Upper lobe of left lung (tissue), 6 donors: ENCODE measurements at regions not wholly inside any gene's neighbourhood (a gene's known extent, or its start where the extent isn't known, plus 50 kb on each side); places are given as distances from the start of the nearest gene placed in this dataset.

Experiments used
- ATAC-seq, 2 donors: fragments of 200-7000 bp; cut with Tn5 transposase; one replicate each; pipeline ENCODE4 v1.9.1; 2022; ENCODE audit warnings: mild to moderate bottlenecking in 2 of 2, moderate library complexity in 2 of 2; ENCODE audit not compliant: low FRiP score in 2 of 2
- DNase-seq, 2 donors: peaks; one replicate each; pipeline ENCODE4 v3.0.0-alpha.2; 2019 to 2020
- H3K27ac ChIP-seq, 4 donors: fragments of 200-600 bp; sonication (generic); one replicate each; pipeline ENCODE4 v1.5.1; 2016 to 2019
- H3K27me3 ChIP-seq, 4 donors: fragments of 200-600 bp; sonication (generic); one replicate each; pipeline ENCODE4 v1.5.1; 2017 to 2019
- H3K36me3 ChIP-seq, 4 donors: fragments of 200-600 bp; sonication (generic); one replicate each; pipeline ENCODE4 v1.5.1; 2016 to 2019
- H3K4me1 ChIP-seq, 4 donors: fragments of 200-600 bp; sonication (generic); one replicate each; pipeline ENCODE4 v1.5.1; 2018 to 2019
- H3K4me3 ChIP-seq, 4 donors: fragments of 200-600 bp; sonication (generic); one replicate each; pipeline ENCODE4 v1.5.1; 2017 to 2019; ENCODE audit warnings: mild to moderate bottlenecking in 2 of 4, moderate library complexity in 1 of 4
- H3K9me3 ChIP-seq, 4 donors: fragments of 200-600 bp; sonication (generic); one replicate each; pipeline ENCODE4 v1.5.1; 2018 to 2019
- EP300 ChIP-seq, 4 donors: sonication (generic); formaldehyde crosslinking; IDR thresholded peaks; one replicate each; pipeline ENCODE4 v1.5.1; 2017; ENCODE audit warnings: antibody characterized with exemption in 4 of 4, control low read depth in 2 of 4
- POLR2A ChIP-seq, 4 donors: fragments of 450-650 bp; IDR thresholded peaks; one replicate each; pipeline ENCODE4 v1.5.1; 2016 to 2017; ENCODE audit warnings: antibody characterized with exemption in 4 of 4, mild to moderate bottlenecking in 2 of 4
- POLR2AphosphoS5 ChIP-seq, 2 donors: sonication (generic); formaldehyde crosslinking; IDR thresholded peaks; one replicate each; pipeline ENCODE4 v1.5.1; 2017; ENCODE audit warnings: antibody characterized with exemption in 2 of 2
- WGBS, 2 donors: methylation state at CpG; one replicate each; pipeline ENCODE4 v1.1.5; 2017 to 2018; 5-methylcytosine and 5-hydroxymethylcytosine counted together
- TF ChIP-seq, protein P1 (sequence below), 6 experiments: fragments of 450-650 bp in 4 of 6; fragments of 200-600 bp in 2 of 6; sonication (generic) in 2 of 6; IDR thresholded peaks; one replicate each; pipeline ENCODE4 v1.5.1; 2016 to 2019; ENCODE audit warnings: antibody characterized with exemption in 6 of 6
- donor health status: DM: no; HTN: no; CAD: no; lungs with moderate emphysema.
- donor health status: DM: no; HTN: yes; CAD: no; lungs with severe emphysema.

DNA sequence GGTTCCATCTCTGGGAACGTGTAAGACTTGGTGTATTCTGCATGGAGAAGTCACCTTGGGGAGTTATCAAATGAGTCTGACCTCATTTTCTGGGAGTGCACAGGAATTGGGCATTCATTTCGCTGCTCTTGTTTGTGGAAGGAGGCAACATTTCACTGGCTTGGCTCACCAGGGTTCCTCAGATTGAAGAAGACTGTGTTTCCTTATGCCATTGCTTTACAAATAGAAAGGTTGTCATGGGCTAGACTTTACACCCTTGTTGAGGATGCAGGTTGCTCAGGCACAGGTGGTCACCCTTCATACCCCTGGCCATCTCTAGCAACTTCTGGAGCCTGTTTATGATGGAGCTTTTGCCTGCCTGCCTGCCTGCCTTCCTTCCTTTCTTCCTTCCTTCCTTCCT lies 114.4 kb downstream of the AASDH start:
- TF ChIP-seq, protein P1, sequence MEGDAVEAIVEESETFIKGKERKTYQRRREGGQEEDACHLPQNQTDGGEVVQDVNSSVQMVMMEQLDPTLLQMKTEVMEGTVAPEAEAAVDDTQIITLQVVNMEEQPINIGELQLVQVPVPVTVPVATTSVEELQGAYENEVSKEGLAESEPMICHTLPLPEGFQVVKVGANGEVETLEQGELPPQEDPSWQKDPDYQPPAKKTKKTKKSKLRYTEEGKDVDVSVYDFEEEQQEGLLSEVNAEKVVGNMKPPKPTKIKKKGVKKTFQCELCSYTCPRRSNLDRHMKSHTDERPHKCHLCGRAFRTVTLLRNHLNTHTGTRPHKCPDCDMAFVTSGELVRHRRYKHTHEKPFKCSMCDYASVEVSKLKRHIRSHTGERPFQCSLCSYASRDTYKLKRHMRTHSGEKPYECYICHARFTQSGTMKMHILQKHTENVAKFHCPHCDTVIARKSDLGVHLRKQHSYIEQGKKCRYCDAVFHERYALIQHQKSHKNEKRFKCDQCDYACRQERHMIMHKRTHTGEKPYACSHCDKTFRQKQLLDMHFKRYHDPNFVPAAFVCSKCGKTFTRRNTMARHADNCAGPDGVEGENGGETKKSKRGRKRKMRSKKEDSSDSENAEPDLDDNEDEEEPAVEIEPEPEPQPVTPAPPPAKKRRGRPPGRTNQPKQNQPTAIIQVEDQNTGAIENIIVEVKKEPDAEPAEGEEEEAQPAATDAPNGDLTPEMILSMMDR (IDR thresholded peaks at IDR 0.05) = no peak
- TF ChIP-seq POLR2AphosphoS5 (IDR thresholded peaks at IDR 0.05) (no peak), POLR2A (IDR thresholded peaks at IDR 0.05) (no peak), EP300 (IDR thresholded peaks at IDR 0.05) (no peak)
- 78 to 89% methylated on average over 2 of the region's 2 CpGs for WGBS, 2 donors
- H3K4me3 ChIP-seq = no peak overlapping the region
- DNase-seq = no peak
- no peaks in the 10 kb centered on the region for H3K4me1 ChIP-seq
- H3K27ac ChIP-seq = no peak overlapping the region
- H3K27me3 ChIP-seq = no peaks in the 10 kb centered on the region
- no peaks in the 10 kb centered on the region for H3K36me3 ChIP-seq
- no peak for ATAC-seq
- no peaks in the 10 kb centered on the region for H3K9me3 ChIP-seq

DNA sequence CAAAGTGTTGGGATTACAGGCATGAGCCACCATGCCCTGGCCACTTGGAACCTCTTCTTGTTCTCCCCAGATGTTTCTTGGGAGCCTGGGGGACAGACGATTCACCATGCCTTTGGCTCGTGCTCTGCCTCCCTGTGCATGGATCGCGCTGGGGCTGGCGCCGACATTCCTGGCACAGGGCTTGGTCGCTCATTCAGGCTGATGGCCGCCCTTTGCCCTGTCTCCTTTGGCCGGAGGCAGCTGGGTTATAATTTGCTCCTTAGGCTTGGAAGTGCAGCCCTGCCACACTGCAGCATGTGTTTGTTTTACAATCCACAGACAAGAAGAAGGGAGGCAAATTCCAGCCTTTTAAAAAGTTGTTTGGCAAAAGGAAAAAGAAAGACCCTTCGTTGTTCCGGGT lies 115.3 kb downstream of the AASDH start:
- 96 to 98% methylated on average over 9 to 11 of the region's 11 CpGs for WGBS, 2 donors
- no peaks in the 10 kb centered on the region for H3K4me1 ChIP-seq
- H3K4me3 ChIP-seq = no peak overlapping the region
- DNase-seq = peak in 1 of 2 donors; percentile 47
- H3K9me3 ChIP-seq = no peaks in the 10 kb centered on the region
- no peaks in the 10 kb centered on the region for H3K27me3 ChIP-seq
- H3K27ac ChIP-seq = no peak overlapping the region
- ATAC-seq = no peak
- TF ChIP-seq EP300 (IDR thresholded peaks at IDR 0.05) (no peak), POLR2A (IDR thresholded peaks at IDR 0.05) (no peak), POLR2AphosphoS5 (IDR thresholded peaks at IDR 0.05) (no peak)
- TF ChIP-seq, protein P1 (IDR thresholded peaks at IDR 0.05) = no peak
- H3K36me3 ChIP-seq = no peaks in the 10 kb centered on the region

DNA sequence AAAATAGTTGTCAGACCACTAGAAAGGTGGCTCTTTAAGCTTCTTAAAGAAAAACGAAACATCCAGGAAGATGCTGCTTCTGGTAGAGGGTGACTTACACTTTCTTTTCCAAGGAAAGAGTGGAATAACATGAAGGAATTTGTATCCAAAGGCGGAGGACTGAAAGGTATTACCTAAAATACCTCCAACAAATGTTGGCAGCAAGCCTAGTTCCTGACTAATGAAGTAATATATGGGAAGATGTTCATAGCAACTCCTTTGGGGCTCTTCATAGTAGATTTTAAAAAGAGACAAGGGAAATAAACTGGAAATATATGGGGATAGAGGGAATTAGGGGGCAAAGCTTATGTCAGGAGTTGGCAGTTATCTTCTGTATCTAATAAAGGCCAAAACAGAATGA lies 116.2 kb downstream of the AASDH start:
- no peaks in the 10 kb centered on the region for H3K4me1 ChIP-seq
- WGBS, 2 donors = 82% methylated on average over 2 of the region's 2 CpGs

DNA sequence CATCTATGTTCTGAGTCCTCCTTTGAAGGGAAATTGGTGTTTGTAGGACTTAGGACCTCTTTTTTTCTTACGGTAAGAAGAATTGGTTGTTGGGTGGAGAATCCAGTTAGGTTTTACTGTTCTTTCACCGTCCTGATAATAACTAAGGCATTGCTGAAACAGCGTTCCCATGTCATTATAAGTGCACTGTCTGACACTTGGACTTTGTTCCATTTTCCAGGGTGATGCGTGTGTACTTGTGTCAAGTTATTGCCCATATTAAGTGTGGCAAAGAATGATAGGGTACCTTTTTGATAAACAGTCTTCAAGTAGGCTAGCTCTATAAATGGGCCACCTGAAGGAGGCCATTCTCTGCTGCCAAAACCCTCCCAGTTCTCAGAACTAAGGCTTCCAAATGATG lies 119.7 kb downstream of the AASDH start:
- Histone ChIP-seq H3K4me1 (no peaks in the 10 kb centered on the region), H3K4me3 (no peak overlapping the region), H3K9me3 (no peaks in the 10 kb centered on the region), H3K27me3 (no peaks in the 10 kb centered on the region), H3K36me3 (no peaks in the 10 kb centered on the region), H3K27ac (no peak overlapping the region)
- DNase-seq (no peak), ATAC-seq (no peak)
- TF ChIP-seq, protein P1 (IDR thresholded peaks at IDR 0.05) = no peak
- TF ChIP-seq POLR2AphosphoS5 (IDR thresholded peaks at IDR 0.05) (no peak), POLR2A (IDR thresholded peaks at IDR 0.05) (no peak), EP300 (IDR thresholded peaks at IDR 0.05) (no peak)
- WGBS, 2 donors = 92 to 96% methylated on average over 4 of the region's 4 CpGs

More for the DNA sequence above, 116.2 kb downstream of the AASDH start:
- Histone ChIP-seq H3K36me3 (no peaks in the 10 kb centered on the region), H3K27ac (no peak overlapping the region), H3K9me3 (no peaks in the 10 kb centered on the region), H3K4me3 (no peak overlapping the region), H3K27me3 (no peaks in the 10 kb centered on the region)
- ATAC-seq = no peak
- no peak for TF ChIP-seq POLR2AphosphoS5 (IDR thresholded peaks at IDR 0.05)
- no peak for DNase-seq

DNA sequence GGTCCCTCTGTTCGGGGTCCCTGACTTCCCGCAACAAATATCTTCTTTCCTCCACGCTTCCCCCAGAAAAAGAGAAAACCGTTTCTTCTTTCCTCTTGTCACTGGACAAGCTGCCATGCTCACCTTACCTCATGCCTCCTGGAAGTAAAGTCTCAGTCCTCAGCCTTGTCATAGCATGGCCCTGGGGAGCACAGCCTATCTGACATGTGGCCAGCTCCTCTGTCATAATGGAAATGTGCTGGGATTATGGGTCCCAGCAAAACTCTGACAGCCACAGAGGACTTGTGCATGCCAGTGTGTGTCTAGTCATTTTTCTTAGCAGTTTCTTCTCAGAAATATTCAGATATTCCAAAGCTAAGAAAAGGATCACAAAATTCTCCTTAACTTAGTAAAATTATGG lies 122.4 kb downstream of the AASDH start:
- Histone ChIP-seq H3K36me3 (no peaks in the 10 kb centered on the region), H3K27me3 (no peaks in the 10 kb centered on the region), H3K4me1 (no peaks in the 10 kb centered on the region), H3K27ac (no peak overlapping the region), H3K4me3 (no peak overlapping the region), H3K9me3 (no peaks in the 10 kb centered on the region)
- TF ChIP-seq POLR2A (IDR thresholded peaks at IDR 0.05) (no peak), EP300 (IDR thresholded peaks at IDR 0.05) (no peak), POLR2AphosphoS5 (IDR thresholded peaks at IDR 0.05) (no peak)
- TF ChIP-seq, protein P1 (IDR thresholded peaks at IDR 0.05) = no peak
- DNase-seq = no peak
- 65 to 89% methylated on average over 4 of the region's 4 CpGs for WGBS, 2 donors
- ATAC-seq = no peak
